GM21390 (cell line): ENCODE measurements at regions not wholly inside any gene's neighbourhood (a gene's known extent, or its start where the extent isn't known, plus 50 kb on each side); places are given as distances from the start of the nearest gene placed in this dataset.

ENCODE experiments used
- ATAC-seq: cut with Tn5 transposase; IDR thresholded peaks from one replicate; pipeline ENCODE4 v1.9.1; 2021; ENCODE audit not compliant: unreplicated experiment

DNA sequence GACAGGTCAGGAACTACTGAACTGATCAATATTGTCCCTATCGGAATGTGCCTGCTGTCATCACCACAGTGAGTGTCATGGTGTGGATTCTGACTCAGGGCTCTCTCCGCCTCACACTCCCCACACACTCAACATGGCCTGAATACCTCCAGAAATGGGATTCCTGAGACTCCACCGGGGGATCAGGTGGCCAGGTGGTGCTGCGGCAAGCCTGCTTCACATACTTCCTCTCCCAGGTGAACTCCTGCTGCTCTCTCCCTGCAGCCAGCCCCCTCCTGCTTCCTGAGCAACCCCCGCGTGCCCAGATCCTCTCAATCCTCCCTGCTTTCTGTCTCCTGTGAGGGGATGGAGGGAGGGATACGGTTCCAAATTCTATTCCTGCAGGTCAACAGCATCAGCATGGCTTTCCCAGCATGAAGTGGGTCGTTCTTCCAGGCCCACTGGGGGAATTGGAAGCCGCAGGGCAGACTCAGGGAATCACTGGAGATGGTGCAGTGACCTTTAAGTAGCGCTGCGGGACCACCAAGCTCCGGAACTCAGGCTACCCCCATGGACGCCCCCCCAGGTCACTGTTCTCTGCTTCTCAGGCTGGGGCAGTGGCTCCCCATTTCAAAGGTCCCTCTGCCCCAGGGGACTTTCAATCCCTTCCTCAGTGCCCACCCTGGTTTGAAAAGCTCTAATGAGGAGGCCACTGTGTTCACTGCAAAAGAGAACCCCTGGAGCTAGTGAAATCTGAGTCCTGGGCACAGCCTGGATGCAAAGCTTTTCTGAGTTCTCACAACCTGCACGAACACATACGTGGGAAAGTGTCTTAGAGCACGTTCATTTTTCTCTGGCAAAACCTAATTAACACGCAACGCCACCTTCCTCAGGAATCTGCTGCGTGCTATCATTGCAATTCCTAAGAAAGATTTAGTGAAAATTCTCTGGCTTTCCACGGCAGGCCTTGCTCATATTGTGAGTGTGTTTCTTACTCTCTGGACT, 168.4 kb downstream of the ZFP36L2 start:
- ATAC-seq = no peak

DNA sequence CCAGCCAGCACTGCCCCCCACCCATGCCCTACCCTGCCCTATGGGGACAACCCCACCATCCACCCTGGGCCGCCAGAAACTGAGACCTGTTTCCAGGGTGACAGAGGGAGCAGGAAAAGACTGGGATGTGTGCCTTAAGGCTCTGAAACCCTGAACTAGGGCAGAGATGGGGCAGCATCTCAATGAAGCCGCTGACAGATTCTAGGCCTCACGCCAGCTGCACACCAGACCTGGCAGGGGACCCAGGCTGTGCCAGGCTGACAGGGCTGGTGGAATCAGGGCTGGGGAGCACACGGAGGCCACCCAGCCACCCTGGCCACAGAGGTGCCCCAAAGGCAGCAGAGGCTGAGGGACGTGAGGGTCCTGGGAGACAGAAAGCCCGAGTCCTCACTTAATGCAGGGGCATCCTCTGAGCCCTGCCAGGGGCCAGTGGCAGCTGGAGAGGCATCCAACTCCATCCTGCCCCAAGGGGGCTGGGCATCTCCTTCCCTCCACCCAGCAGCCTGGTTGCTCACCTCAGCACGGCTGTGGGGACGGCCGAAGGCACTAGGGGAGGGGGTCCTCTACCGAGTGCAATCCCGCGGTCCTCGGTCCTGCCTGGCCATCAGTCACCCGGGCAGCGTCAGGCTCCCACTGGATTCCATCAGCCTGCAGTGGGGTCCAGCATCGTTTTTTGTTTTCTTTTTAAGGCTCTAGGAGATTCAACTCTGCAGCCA, 169.2 kb downstream of the ZFP36L2 start:
- no peak for ATAC-seq

DNA sequence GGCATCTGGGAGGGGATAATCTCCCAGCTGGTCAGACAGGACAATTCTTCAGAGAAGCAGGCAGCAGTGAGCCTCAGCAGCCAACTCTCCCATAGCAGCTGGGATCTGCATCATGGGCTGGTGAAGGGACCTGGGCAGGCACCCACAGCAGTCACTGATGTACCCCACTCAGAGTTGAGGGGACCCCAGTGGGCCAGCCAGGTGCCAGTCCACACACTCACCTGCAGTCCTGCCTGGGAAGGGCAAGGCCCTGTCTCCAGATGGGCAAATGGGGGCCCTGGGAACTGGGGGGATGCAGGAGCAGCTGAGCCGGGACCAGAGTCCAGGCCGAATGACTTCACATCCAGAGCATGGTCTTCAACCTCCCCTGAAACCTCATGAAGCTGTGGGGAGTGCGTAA, 170.4 kb downstream of the ZFP36L2 start:
- no peak for ATAC-seq

DNA sequence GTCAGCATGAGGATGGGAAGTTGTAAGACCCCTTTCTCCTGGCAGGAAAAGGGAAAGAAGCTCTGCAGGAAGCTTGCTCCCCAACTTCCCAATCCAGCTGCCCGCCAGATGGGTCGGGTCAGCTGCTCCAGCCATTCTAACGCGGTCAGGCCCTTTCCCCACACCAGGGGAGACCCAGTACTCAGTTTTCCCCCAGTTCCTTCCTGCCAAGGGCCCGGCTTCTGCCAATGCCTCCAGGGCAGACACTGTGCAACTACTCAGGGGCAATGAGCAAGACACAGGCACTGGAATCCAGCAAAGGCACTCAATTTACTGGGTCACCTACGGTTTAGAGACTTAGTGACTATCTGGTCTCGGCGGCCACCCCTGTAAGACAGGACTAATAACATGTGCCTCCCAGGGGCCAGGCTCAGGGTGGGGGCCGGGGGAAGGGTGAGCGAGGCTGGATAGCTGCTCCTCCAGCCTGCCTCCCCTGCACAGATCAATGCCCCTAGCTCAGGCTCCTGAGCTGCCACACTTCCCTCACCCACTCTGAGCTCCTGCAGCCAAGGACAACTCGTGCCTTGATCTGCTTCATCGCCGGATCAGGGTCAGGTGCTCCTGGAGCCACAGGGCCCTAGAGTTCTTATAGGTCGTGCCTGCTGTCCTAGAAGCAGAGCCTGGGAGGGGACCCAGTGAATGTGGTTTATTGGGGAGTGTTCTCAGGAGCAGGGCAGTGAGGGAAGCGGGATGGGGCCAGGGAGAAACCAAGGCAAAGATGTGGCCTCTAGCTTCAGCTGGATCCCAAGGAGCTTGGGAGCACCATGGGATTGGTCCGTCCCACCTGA, 171.1 kb downstream of the ZFP36L2 start:
- no peak for ATAC-seq

DNA sequence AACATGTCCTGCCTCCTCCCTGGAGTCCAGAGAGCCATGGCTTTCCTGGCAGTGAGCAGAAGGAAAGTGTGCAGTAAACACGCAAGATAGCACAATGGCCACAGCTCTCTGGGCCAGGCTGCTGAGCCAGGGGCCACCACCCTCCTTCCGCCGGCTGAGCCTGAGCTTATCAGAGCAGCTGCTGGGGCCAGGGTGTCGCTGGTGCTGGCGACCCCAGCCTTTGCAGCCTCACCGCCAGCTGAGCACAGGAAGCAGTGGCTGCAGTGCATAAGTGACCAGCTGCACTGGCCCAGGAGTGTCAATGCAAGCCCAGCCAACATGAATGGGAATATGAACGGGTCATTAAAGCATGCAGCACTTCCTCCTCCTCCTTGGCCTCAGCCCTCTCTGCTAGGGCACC, 172.0 kb downstream of the ZFP36L2 start:
- ATAC-seq = no peak

DNA sequence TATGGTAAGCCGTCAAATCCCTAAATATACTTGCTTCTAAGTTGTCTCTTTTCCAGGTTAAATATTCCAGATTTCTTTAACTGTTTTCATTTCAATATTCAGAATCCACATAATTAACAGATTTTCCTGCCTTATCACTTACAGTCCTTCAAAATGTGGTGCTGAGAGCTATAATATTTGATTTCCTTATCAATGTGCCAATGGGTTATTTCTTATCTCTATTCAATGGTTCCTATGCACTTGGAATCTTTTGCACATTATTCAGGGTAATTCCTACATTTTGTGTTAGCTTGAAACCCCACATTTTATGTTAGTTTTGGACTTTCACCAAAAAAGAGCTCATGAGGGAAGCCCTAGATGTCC, 173.5 kb downstream of the ZFP36L2 start:
- ATAC-seq = no peak

DNA sequence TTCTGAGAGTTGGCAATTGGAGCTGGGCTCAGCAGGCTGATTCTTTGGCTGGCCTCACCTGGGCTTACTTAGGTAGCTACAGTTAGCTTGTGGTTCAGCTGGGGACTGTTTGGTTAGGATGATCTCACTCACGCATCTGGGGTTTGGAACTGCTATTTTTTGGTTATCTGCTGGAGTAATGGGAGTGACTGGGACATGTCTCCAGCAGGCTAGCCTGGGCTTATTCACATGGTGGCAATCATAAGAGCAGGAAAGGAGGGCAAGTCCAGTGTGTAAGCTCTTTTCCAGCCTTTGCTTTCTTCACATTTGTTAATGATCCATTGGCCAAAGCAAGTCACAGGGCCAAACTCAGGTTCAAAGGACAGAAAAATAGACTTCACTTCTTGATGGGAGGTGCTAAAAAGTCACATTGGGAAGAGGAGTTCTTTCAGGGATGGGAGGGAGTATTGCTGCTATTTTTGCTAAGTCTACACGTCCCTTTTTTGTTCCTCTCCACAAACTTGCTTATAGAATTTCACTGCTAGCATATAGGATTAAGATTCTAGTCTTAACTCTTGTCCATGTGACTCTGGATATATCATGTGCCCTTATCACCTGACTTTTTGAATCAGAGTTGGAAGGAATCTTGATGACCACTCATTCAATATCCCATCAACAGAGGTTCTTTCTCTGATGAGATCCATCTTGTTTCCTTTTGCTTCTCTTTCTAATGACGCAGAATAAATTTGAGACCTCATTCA, 174.0 kb downstream of the ZFP36L2 start:
- ATAC-seq = no peak

DNA sequence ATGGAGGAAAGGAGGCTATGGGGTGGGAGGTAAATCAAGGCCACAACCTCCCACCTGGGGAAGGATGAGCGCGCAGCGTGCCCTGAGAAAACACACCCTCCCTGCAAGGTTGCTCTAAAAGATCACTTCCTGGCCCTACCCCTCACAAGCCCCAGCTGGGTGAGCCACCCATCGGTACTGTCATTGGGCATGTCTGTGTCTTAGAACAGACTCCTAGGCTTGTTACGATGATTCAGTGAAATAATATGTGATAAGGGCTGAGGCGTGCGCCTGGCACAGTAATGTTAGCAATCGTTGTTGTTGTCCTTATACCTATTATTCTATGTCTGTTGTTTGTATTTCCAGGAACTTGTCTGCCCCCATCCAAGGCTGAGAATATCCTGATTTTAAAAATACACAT, 175.1 kb downstream of the ZFP36L2 start:
- no peak for ATAC-seq

DNA sequence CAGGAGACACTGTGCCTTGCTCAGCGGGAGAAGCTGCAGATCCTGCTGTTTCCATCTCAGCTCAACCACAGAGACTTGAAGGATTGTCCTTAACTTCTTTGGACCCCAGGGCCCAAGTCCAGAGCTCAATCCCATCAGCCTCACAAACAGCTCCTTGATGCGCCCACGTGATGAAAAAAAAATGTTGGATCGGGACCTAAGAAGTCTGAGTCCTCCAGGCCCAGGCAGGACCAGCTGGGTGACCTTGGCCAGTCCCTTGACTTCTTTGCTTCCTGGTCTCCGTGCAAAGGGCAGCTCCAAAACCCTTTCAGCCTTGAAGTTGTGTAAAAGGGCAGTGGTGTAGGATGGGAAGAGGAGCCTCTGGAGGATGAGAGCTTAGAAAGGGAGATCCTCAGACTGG, 175.5 kb downstream of the ZFP36L2 start:
- no peak for ATAC-seq

DNA sequence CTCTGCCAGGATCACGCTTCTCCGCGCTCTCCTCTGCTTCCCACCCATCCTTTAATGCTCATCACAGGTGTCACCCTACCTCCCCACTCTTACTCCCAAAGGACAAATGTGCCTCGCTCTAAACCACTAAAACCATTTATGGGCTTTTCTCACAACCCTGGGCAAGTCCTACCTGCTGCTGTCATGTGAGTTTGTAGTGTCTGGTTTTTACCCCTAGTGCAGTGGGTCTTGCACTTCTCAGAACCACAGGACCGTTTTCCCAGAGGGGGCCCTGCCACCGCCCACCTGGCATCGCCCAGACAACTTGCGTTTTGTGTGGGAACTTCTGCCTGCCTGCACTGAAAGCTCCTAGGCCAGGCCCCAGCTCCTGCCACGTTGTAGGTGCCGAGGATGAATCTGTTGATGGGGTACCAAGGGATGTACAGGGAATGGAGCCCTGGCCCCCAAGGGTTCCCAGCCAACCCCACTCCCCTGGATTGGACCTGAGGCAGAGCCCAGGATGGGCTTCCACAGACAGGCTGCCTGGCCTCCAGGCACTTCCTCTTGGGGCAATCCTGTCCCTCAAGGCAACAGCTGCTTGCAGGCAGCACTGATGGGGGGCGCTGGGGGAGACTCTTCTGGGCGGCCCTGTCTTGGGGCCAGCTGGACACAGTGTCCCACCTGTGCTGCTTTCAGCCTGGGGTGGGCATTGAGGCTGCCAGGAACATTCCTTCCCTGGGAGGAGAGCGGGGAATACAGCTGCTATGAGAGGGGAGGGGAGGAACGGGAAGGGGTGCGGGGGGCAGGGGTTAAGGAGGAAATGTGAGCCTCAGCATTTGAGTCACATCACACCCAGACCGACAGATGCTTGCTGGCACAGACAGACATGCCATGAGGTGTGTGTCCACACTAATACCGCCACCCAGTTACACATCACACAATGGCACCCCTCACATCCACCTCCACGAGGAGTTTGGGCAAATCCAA, 176.3 kb downstream of the ZFP36L2 start:
- no peak for ATAC-seq

DNA sequence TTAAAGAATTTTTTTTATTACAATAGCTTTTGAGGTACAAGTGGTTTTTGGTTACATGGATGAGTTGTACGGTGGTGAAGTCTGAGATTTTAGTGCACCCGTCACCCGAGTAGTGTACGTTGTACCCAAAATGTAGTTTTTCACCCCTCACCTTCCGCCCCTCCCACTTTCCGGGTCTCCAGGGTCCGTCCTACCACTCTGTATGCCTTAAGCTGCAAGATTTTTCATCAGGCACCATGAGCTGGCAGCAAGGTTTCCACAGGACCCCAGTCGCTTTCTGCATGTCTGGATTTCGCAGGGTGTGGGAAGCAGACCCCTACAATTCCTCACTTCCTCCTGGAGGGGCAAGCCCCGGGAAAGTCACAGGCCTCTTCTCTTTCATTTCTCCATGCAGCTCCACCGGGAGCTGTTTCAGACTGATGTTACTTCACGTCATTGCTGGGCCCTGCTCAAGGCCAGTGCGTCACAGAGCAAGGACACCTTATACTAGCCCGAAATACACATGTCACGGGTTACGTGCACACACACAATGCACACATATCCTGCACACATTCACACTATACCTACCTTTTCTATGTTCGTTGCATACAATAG, 179.1 kb downstream of the ZFP36L2 start:
- no peak for ATAC-seq

DNA sequence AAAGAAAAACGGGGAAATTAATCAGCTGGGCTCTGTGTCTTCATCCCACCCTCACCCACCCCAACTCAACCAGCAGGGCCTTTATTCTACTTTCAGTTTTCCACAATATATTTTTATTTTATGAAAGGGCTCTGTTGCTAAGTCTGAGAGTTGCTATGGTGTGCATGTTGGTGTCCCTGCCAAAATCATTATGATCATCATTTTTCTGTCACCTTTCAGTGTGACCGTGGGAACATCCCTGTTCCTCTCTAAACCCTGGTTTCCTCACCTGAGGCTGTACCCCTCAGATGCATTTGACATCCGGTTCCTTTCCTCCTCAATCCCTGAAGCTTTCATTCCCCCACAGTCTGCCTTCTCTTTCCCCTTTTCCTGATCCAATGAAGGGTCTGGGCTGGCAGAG, 180.5 kb downstream of the ZFP36L2 start:
- ATAC-seq = no peak

DNA sequence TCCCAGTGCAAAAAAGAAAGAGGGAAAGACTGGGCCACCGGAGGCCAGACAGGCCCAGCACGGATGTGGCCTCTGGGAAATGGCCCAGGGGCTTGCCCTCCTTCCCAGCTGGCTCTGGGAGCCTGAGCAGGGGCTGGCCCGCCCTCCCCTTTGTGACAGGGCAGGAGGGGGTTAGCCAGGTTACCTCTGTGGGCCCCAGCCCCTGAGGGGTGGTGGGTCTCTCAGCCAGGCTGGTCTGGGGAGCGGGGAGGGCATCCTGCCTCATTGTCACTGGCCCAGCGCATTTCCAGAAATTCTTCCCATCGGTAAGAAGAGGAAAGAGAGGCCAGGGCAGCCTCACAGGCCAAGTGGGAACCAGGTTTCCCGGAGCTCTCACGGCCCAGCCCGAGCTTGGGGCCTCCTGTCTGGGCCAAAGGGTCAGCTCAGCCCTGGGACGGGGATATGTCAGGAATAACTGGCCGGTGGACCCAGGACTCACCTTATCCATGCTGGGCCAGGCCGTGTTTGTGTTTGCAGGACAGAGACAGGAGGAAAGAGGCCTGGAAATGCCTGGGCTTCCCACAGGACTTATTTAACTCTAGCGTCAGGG, 182.2 kb downstream of the ZFP36L2 start:
- no peak for ATAC-seq

DNA sequence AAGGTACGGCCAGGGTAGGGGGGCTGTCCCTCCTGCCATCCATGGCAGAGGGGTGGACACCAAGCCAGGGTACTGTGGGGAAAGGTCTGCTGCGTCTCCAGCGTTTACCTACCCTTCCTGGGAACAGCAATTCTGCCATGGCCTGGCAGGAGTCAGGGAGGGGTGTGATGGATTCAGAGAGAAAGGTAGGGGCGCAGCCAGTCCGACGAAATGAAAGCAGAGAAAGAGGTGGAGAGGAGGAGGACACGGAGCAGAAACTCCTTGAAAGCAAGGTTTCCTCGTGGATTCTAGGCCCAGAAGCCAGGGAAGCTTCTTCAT, 182.9 kb downstream of the ZFP36L2 start:
- ATAC-seq = no peak

DNA sequence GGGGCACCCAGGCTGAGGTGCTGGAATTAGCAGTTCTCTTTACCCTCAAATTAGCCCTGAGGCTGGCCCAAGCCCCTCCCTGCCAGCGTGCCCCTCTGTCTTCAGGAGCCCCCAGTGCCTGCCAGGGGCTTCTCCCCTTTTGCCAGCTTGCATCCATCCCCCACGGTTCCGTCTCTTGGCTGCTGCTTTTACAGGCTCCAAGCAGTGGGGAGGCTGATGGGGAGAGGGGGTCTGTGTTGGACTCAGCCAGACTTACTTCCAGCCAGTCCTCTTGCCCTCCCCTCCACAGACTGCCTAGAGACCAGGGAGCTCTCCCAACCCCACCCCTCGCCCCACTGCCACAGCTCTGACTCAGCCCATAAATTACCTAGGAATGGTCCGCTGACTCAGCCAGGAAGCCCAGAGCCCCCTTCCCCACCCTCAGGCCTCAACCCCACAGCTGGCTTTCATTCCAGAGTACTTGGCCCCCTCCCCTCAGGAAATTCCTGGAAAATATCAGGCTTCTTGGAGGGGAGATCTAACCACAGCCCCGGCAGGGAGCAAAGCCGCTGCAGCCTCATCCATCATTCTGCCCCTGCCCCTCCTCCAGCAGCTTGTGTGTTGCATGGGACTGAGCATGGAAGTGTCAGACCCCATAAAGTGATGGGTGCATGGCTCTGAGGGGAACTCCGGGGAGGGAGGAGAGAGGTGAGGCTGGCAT, 184.6 kb downstream of the ZFP36L2 start:
- no peak for ATAC-seq

DNA sequence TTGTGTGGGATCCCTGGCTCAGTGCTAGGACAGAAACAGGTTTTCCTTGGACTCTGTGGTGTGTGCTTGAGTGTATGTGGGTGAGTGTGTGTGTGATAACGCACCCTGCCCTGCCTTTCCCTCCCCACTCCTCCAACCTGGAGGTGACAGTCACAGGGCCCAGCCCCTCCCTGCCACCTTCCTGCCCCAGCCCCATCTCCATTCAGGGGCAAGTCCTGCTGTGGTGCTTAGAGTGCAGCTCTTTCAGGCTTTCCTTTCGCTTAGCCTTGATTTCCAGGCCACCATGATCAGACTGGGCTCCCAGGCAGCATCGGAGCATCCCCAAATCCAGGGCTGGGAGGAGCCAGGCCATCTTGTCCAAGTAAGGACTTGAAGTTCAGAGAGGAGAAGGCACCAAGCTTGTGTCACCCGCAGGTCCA, 185.2 kb downstream of the ZFP36L2 start:
- ATAC-seq = no peak

DNA sequence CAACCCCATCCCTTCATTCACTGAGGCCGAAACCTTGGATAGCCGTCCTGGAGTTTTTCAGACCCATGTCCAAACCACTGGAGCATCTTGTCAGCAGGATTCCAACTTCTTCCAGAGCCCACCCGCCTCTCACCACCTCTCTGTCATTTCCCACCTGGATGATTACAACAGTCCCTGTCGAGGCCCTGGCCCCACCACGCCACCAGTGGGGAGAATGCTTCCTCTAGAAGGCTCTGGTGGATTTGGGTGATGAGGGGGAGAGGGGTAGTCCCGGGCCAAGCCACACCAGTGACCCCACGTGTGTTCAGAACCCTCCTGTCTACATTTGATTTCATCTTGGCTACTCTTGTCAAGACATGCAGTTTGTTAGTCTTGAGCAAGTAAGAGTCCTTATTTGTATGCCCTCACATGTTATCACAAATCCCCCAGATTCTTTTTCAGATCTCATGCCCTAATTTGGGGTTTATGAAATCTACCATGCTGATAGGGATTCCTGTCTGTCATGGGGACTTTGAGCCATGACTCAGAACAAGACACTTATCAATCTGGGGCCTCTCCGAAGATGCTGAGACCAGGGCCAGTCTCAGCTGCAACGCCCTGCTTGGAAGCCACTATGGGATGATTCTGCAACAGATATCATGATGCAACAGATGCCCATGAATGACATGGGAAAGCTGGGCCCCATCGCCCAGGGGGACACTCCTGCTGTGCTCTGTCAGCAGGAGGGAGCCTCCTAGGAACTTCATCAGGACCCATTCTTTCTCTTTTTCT, 186.1 kb downstream of the ZFP36L2 start:
- no peak for ATAC-seq
